ENCODE measurements at regions not wholly inside any gene's neighbourhood (a gene's known extent, or its start where the extent isn't known, plus 50 kb on each side); places are given as distances from the start of the nearest gene placed in this dataset.

DNA sequence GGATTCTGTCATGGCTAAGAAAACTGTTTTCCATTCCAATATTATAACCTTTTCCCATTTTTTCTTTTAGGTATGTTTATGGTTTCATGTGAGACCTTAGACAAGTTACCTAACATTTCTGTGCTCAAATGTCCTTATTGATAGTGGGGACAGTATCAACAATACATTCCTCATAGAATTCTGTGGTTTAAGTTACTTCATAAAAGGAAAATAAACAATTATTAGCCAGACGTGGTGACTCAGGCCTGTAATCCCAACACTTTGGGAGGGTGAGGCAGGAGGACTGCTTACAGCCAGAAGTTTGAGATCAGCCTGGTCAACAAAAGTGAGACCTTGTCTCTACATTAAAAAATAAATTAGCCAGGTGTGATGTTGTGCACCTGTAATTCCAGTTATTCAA, 436.8 kb upstream of the CNTN4 start:
- Mint-ChIP-seq H3K27me3 (no peaks in the 10 kb centered on the region), H3K36me3 (no peaks in the 10 kb centered on the region), H3K9me3 (peaks cover 0 to 15% (median 6%) of the 10 kb centered on the region in 9 donors), H3K4me3 (no peak overlapping the region), H3K27ac (no peak overlapping the region), H3K4me1 (no peaks in the 10 kb centered on the region)
- DNase-seq (no peak), ATAC-seq (no peak)
- POLR2A ChIA-PET = no interaction called here

DNA sequence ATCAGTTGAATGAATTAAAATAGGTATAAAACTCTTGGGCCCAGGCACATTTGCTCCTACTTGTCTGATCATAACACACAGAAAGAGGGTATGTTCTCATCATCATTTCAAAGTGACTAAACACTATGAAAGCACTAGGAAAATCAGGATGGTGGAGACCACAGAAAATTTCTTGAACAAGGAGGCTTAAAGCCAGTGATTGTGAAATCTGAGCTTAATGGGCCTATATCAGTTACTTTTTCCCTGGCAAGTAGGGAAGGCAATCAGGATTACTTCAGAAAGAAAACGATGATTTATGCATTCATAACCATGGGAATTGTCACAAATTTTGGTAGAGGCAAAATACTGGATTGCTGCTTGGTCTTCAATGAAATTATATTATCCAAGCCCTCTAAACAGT, 434.4 kb upstream of the CNTN4 start:
- H3K27me3 Mint-ChIP-seq = no peaks in the 10 kb centered on the region
- H3K4me3 Mint-ChIP-seq = no peak overlapping the region
- POLR2A ChIA-PET = no interaction called here
- H3K27ac Mint-ChIP-seq = no peak overlapping the region
- no peaks in the 10 kb centered on the region for H3K36me3 Mint-ChIP-seq
- H3K9me3 Mint-ChIP-seq = peaks cover 0 to 12% (median 2%) of the 10 kb centered on the region in 9 donors
- DNase-seq = no peak
- ATAC-seq = no peak
- no peaks in the 10 kb centered on the region for H3K4me1 Mint-ChIP-seq

DNA sequence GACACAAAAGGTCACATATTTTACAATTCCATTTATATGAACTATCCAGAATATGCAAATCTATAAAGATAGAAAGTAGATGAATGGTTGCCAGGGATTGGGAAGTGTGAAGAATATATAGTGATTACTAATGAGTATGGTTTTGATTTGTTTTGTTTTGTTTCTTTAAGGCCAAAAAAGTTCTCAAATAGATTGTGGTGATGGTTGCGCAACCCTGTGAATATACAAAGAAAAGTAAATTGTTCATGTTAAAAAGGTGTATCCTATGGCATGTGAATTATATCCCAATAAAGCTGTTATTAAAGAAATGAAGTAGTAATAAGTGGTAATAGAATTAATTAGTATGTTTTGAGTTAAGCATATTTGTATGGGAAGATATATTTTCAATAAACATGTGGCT, 431.8 kb upstream of the CNTN4 start:
- no peak overlapping the region for H3K27ac Mint-ChIP-seq
- H3K27me3 Mint-ChIP-seq = no peaks in the 10 kb centered on the region
- no peaks in the 10 kb centered on the region for H3K36me3 Mint-ChIP-seq
- no peak overlapping the region for H3K4me3 Mint-ChIP-seq
- peaks cover 0 to 18% (median 6%) of the 10 kb centered on the region in 9 donors for H3K9me3 Mint-ChIP-seq
- no peaks in the 10 kb centered on the region for H3K4me1 Mint-ChIP-seq
- DNase-seq = no peak
- ATAC-seq = no peak
- POLR2A ChIA-PET = no interaction called here

DNA sequence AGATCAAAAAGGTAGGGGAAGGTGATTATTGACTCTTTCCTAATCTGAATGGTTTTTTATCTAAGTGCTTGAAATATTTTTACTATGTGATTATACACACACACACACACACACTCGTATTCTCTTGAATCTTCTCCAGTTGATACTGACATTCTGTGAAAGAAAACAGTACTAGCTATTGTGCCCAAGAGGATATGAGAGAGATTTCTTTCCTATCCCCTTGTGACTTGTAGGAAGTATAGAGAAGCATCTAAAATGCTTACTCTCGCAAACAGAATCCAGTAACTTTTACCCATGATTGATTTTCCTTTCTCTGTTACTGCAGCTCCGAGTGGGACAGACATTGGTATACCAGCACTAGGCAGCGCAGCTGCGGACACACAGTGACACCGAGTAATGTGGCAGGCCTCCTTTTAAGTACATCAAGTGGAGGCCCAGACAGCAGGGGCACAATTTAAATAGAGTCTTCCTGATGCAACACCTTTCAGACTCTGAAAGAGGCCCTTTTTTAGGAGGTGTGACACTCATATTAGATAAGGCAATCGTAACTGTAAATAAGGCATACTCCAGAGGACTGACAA, 421.0 kb upstream of the CNTN4 start:
- POLR2A ChIA-PET = no interaction called here
- peaks cover 0 to 4% (median 0%) of the 10 kb centered on the region in 3 donors for H3K36me3 Mint-ChIP-seq

DNA sequence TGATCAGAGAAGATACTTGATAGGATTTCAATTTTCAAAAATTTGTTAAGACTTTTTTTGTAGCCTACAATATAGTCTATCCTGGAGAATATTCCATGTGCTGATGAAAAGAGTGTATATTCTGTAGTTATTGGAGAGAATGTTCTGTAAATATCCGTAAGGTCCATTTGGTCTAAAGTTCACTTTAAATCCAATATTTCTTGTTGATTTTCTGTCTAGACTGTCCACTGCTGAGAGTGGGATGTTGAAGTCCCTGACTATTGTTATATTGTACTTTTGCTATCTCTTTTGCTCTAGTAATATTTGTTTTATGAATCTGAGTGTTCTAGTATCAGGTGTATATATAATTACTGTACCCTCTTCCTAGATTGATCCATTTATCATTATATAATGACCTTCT, 406.2 kb upstream of the CNTN4 start:
- H3K4me1 Mint-ChIP-seq = no peaks in the 10 kb centered on the region
- POLR2A ChIA-PET = no interaction called here
- no peaks in the 10 kb centered on the region for H3K36me3 Mint-ChIP-seq
- no peaks in the 10 kb centered on the region for H3K27me3 Mint-ChIP-seq
- H3K9me3 Mint-ChIP-seq = peaks cover 0 to 26% (median 8%) of the 10 kb centered on the region in 9 donors
- H3K4me3 Mint-ChIP-seq = no peak overlapping the region
- ATAC-seq (no peak), DNase-seq (no peak)
- H3K27ac Mint-ChIP-seq = no peak overlapping the region

More for the DNA sequence above, 421.0 kb upstream of the CNTN4 start:
- H3K27ac Mint-ChIP-seq = no peak overlapping the region
- no peak for DNase-seq
- no peaks in the 10 kb centered on the region for H3K4me1 Mint-ChIP-seq
- peaks cover 3 to 21% (median 9%) of the 10 kb centered on the region in 9 donors for H3K9me3 Mint-ChIP-seq
- no peak overlapping the region for H3K4me3 Mint-ChIP-seq
- ATAC-seq = no peak
- H3K27me3 Mint-ChIP-seq = no peaks in the 10 kb centered on the region

DNA sequence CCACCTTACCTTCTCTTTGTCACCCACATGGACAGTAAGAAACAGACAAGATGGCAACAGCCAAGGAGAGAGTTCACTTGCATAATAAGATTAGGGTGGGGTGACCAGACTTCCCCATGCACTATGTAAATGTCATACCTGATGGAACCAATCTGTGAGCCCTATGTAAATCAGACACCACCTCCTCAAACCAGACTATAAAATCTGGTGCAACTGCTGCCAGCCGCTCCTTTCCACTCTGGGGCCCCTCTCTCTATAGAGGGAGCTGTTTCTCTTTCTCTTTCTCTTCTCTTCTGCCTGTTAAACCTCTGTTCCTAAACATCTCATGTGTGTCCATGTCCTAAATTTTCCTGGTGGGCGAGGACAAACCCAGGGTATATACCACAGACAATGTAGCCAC, 405.5 kb upstream of the CNTN4 start:
- POLR2A ChIA-PET = no interaction called here
- H3K27me3 Mint-ChIP-seq = no peaks in the 10 kb centered on the region

DNA sequence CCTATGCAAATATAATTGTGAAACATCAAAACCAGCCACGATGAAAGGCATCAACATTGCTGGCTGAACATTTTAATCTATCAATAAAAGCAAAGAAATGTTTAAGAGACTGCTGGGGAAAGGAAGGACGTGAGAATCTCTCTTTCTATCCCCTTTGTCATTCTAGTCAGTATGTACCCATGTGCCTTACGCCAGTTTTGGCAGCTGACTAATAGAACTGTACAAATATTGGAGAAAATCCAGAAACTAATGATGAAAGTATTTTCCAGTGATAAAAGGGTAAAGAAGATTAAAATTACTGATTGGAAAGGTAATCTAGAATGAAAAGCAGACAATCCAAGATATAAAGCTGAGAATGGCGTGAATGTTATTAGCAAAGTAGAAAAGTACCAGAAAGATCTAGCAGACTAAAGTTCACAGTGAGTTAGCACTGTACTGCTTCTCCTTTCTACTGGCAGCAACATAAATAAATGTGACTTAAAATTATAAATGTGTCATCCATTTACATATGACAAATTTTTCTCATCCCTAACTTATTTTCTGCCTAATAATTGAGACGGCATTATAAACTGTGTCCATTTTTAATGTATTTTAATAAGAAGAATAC, 401.9 kb upstream of the CNTN4 start:
- no peaks in the 10 kb centered on the region for H3K4me1 Mint-ChIP-seq
- POLR2A ChIA-PET = no interaction called here
- H3K27ac Mint-ChIP-seq = no peak overlapping the region
- H3K27me3 Mint-ChIP-seq = no peaks in the 10 kb centered on the region
- DNase-seq (no peak), ATAC-seq (no peak)
- no peak overlapping the region for H3K4me3 Mint-ChIP-seq
- peaks cover 0 to 18% (median 3%) of the 10 kb centered on the region in 9 donors for H3K9me3 Mint-ChIP-seq
- no peaks in the 10 kb centered on the region for H3K36me3 Mint-ChIP-seq

More for the DNA sequence above, 405.5 kb upstream of the CNTN4 start:
- Mint-ChIP-seq H3K9me3 (peaks cover 0 to 26% (median 6%) of the 10 kb centered on the region in 9 donors), H3K36me3 (no peaks in the 10 kb centered on the region), H3K4me3 (no peak overlapping the region), H3K27ac (no peak overlapping the region), H3K4me1 (no peaks in the 10 kb centered on the region)
- ATAC-seq (no peak), DNase-seq (no peak)

DNA sequence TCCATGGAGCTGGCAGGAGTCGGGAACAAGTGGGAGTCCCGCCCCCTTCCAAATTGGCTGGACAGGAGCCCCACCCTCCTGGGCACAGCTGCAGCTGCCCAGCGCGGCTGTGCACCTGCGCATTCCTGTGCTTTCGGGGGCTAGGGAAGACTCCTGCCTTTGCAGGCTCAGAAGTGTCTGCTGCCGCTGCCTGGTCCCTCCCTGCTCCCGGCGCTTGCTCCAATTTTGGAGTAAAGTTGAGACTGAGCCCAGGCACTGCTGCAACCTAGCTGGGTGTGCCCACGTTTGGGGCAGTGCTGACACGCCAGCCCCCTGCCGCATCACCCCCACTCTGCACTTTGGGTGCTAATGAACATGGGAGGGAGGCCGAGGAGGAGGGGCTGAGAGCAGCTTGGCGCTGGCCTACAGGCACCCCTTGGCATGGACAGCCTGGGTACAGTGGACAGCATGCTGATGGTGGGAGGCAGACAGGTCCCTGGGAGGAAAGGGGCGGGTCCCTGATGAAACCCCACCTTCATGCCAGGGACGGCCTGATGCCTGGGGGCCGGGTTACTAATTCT, 399.2 kb upstream of the CNTN4 start:
- Mint-ChIP-seq H3K27me3 (no peaks in the 10 kb centered on the region), H3K36me3 (no peaks in the 10 kb centered on the region), H3K4me1 (no peaks in the 10 kb centered on the region), H3K9me3 (peaks cover 0 to 14% (median 0%) of the 10 kb centered on the region in 9 donors), H3K27ac (no peak overlapping the region), H3K4me3 (no peak overlapping the region)
- ATAC-seq (no peak), DNase-seq (no peak)
- POLR2A ChIA-PET = no interaction called here

DNA sequence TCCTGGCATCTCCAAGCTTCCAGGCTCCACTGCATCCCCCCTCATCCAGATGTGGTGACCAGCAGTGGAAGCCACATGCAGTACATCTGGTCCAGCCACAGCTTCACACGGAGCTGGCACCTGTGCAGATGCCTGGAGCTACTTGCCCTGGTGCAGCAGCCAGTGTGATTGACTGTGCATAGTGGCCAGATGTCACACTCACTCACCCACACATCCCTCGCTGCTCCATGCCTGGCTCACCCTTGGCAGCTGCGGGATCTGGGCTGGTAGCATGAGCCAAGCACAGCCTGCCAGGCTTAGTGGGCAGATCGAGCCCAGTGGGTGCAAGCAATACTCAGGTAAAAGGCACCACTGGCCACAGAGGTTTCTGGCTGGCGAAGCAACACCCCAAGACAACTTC, 398.0 kb upstream of the CNTN4 start:
- POLR2A ChIA-PET = no interaction called here
- no peaks in the 10 kb centered on the region for H3K4me1 Mint-ChIP-seq
- no peaks in the 10 kb centered on the region for H3K27me3 Mint-ChIP-seq
- no peaks in the 10 kb centered on the region for H3K36me3 Mint-ChIP-seq
- no peak overlapping the region for H3K4me3 Mint-ChIP-seq
- no peak for ATAC-seq
- no peak overlapping the region for H3K27ac Mint-ChIP-seq
- peaks cover 0 to 11% (median 1%) of the 10 kb centered on the region in 9 donors for H3K9me3 Mint-ChIP-seq
- no peak for DNase-seq

DNA sequence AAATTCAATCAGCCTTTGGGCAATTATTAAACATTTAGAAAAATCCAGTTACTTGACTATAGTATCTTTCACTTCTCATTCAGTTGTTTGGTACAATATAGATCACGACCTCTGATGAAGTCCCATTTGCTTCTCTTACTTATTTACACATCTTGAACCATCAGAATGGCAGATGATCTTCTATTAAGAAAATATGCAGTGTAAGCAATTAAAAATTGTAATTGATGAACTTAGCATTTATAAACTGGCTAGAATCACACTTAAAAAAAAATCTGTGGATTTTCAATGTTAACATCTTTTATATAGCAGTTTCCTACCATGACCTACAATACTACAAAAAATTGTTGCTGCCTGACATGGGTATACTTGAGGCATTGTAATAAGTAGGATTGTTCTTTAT, 395.5 kb upstream of the CNTN4 start:
- no peaks in the 10 kb centered on the region for H3K4me1 Mint-ChIP-seq
- H3K9me3 Mint-ChIP-seq = peaks cover 0 to 16% (median 3%) of the 10 kb centered on the region in 9 donors
- DNase-seq (no peak), ATAC-seq (no peak)
- no peaks in the 10 kb centered on the region for H3K27me3 Mint-ChIP-seq
- H3K4me3 Mint-ChIP-seq = no peak overlapping the region
- no peaks in the 10 kb centered on the region for H3K36me3 Mint-ChIP-seq
- POLR2A ChIA-PET = no interaction called here
- H3K27ac Mint-ChIP-seq = no peak overlapping the region

DNA sequence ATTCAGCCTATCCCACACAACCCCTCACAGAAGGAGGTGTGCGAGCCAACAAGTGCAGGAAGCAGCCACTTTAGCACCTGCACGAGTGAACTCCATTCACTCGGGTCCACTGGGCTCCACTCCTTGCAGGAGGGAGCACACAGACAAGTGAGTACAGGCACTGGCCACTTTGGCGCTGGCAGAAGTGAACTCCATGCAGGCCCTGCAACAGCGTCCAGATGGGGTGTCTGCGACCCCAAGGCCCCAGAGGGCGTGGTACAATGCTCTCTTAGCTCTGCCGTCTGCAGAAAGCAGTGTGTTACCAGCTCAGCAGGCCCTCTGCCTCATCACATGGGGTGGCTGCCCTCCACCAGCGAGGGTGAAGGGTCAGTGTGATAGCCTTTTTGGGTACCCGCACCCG, 388.0 kb upstream of the CNTN4 start:
- peaks cover 0 to 17% (median 5%) of the 10 kb centered on the region in 9 donors for H3K9me3 Mint-ChIP-seq
- DNase-seq = no peak
- POLR2A ChIA-PET = no interaction called here
- no peaks in the 10 kb centered on the region for H3K27me3 Mint-ChIP-seq
- no peak overlapping the region for H3K27ac Mint-ChIP-seq
- H3K4me1 Mint-ChIP-seq = no peaks in the 10 kb centered on the region
- peaks cover 0 to 4% (median 0%) of the 10 kb centered on the region in 3 donors for H3K36me3 Mint-ChIP-seq
- H3K4me3 Mint-ChIP-seq = no peak overlapping the region
- ATAC-seq = no peak

DNA sequence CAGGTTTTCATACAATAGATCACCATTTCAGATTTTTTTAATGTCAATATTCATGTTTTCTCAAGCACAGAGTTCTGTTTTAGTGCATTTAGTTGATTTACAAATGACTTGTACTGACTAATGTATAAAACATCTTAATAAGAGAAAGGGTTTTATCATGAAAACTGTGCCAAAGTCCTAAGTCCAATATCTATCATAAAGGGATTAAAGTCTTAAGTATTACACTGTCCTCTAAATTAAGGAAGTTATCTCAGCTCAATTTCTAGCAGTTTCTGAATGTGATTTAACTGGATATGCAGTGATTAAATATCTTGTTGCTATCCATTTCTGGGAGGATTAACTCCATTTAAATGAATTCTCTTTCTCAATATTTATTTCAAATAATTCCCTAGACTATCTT, 381.1 kb upstream of the CNTN4 start:
- H3K9me3 Mint-ChIP-seq = peaks cover 0 to 11% (median 4%) of the 10 kb centered on the region in 9 donors
- no peaks in the 10 kb centered on the region for H3K4me1 Mint-ChIP-seq
- DNase-seq (no peak), ATAC-seq (no peak)
- H3K36me3 Mint-ChIP-seq = no peaks in the 10 kb centered on the region
- H3K27ac Mint-ChIP-seq = no peak overlapping the region
- POLR2A ChIA-PET = no interaction called here
- H3K4me3 Mint-ChIP-seq = no peak overlapping the region
- no peaks in the 10 kb centered on the region for H3K27me3 Mint-ChIP-seq

DNA sequence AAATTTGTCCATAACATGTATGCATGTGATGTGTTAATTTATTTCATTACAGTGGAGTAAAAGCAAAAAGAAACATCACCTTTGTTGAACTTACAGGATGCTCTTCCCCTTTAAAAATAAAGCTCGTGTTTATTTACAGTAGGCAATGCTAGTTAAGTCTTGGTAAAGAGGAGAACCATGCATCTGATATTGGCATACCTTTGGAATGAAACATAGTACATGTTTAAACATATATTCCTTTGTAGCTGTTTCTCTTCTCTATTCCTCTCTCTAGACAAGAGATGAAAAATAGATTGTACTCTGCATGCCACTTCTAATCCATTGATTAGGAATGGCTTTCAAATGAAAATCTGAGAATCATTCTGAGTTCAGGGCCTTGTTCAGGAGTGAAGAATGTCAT, 374.9 kb upstream of the CNTN4 start:
- POLR2A ChIA-PET = no interaction called here
- Mint-ChIP-seq H3K27ac (no peak overlapping the region), H3K9me3 (peaks cover 0 to 15% (median 4%) of the 10 kb centered on the region in 9 donors), H3K36me3 (no peaks in the 10 kb centered on the region), H3K4me3 (no peak overlapping the region), H3K4me1 (no peaks in the 10 kb centered on the region), H3K27me3 (no peaks in the 10 kb centered on the region)
- no peak for DNase-seq
- ATAC-seq = no peak

DNA sequence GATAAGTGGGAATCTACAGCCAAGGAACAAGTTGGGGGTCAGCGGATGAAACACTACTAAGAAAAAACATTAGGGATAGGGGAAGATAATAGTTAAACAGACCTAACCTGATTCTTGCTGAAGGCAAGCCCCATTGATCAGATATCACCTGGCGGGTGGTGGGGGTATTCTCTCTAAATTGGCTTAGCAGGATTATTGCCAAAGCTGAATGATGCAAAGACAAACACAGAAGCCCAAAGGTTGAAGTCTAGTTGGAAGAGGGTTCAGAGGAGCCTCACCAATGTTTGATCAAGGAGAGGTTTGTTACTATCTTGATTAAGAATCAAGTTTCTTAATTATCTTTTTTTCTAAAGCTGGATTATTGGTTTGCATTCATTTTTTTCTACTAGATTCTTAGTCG, 371.9 kb upstream of the CNTN4 start:
- H3K9me3 Mint-ChIP-seq = peaks cover 0 to 12% (median 6%) of the 10 kb centered on the region in 9 donors
- ATAC-seq = no peak

More for the DNA sequence above, 371.9 kb upstream of the CNTN4 start:
- Mint-ChIP-seq H3K36me3 (no peaks in the 10 kb centered on the region), H3K4me1 (no peaks in the 10 kb centered on the region), H3K27me3 (no peaks in the 10 kb centered on the region), H3K4me3 (no peak overlapping the region), H3K27ac (no peak overlapping the region)
- POLR2A ChIA-PET = no interaction called here
- no peak for DNase-seq

All from naive thymus-derived CD8-positive, alpha-beta T cell (primary cell).